A673 (cell line): ENCODE measurements at regions not wholly inside any gene's neighbourhood (a gene's known extent, or its start where the extent isn't known, plus 50 kb on each side); places are given as distances from the start of the nearest gene placed in this dataset.

Experiments
- BruUV-seq: library from RNA; stranded (reverse); fragments of 400-500 nt; replicated peaks from 2 replicates; lab custom pipeline; 2021; lab: Mats Ljungman, UMichigan
- CTCF ChIA-PET: fragments of 300-600 bp; sonication (Branson Sonifier 250); formaldehyde crosslinking; loops from one replicate; lab custom pipeline; 2022; ENCODE audit warnings: antibody characterized with exemption; lab: Charles Lee
- POLR2A ChIA-PET: fragments of 300-600 bp; sonication (Branson Sonifier 250); formaldehyde crosslinking; loops from one replicate; lab custom pipeline; 2022; ENCODE audit warnings: antibody characterized with exemption; ENCODE audit not compliant: low non-redundant PET; lab: Charles Lee
- DNase-seq: peaks from one replicate; pipeline ENCODE4 v3.0.0-alpha.2; 2015; ENCODE audit warnings: low spot score
- H3K27ac ChIP-seq: fragments of 200-600 bp; sonication (generic); 2 replicates; pipeline ENCODE4 v1.5.1; 2016; ENCODE audit warnings: mixed run types, low read depth, mild to moderate bottlenecking, mixed read lengths, antibody characterized with exemption, low read length; ENCODE audit not compliant: poor library complexity, severe bottlenecking
- H3K27me3 ChIP-seq: fragments of 200-600 bp; sonication (generic); replicated peaks from 2 replicates; pipeline ENCODE4 v1.6.1; 2017; ENCODE audit warnings: mixed run types, low read depth, mild to moderate bottlenecking, mixed read lengths, antibody characterized with exemption, low read length; ENCODE audit not compliant: insufficient read depth, poor library complexity
- H3K36me3 ChIP-seq: fragments of 200-600 bp; sonication (generic); 2 replicates; pipeline ENCODE4 v1.6.1; 2016; ENCODE audit warnings: mixed run types, mild to moderate bottlenecking, mixed read lengths, antibody characterized with exemption, low read length; ENCODE audit not compliant: insufficient read depth, poor library complexity, severe bottlenecking
- H3K4me1 ChIP-seq: fragments of 200-600 bp; sonication (generic); 2 replicates; pipeline ENCODE4 v1.6.1; 2017; ENCODE audit warnings: mixed run types, mild to moderate bottlenecking, mixed read lengths, antibody characterized with exemption, low read length; ENCODE audit not compliant: insufficient read depth, poor library complexity, severe bottlenecking
- H3K4me3 ChIP-seq: fragments of 200-600 bp; sonication (generic); 2 replicates; pipeline ENCODE4 v1.5.1; 2016; ENCODE audit warnings: low read depth, mixed run types, mild to moderate bottlenecking, mixed read lengths, low read length; ENCODE audit not compliant: poor library complexity, severe bottlenecking
- H3K9me3 ChIP-seq: fragments of 200-600 bp; sonication (generic); 2 replicates; pipeline ENCODE4 v1.6.1; 2016; ENCODE audit warnings: mixed run types, low read depth, mild to moderate bottlenecking, mixed read lengths, antibody characterized with exemption, low read length; ENCODE audit not compliant: poor library complexity, severe bottlenecking
- CTCF ChIP-seq: fragments of 300-800, 200-600 bp; sonication (generic); conservative IDR thresholded peaks from 2 replicates; pipeline ENCODE4 v1.5.1; 2017; ENCODE audit warnings: low read depth, mild to moderate bottlenecking, antibody characterized with exemption, low read length, moderate library complexity, mixed read lengths
- EZH2 ChIP-seq: fragments of 200-600 bp; sonication (generic); IDR thresholded peaks from 2 replicates; pipeline ENCODE4 v1.6.1; 2017; ENCODE audit warnings: borderline replicate concordance, low read depth, mild to moderate bottlenecking, mixed read lengths, antibody characterized with exemption, low read length; ENCODE audit not compliant: poor library complexity, severe bottlenecking
- intact Hi-C: fragments of 100-400 bp; cut with micrococcal nuclease; formaldehyde crosslinking; loops from one replicate; pipeline ENCODE4 v1.10.0; 2022; ENCODE audit not compliant: unreplicated experiment

- CTCF ChIA-PET: no interaction called here
- no peak for DNase-seq
- no peaks in the 10 kb centered on the region for H3K36me3 ChIP-seq
- POLR2A ChIA-PET: no interaction called here
- BruUV-seq: no TSS peak
- H3K4me1 ChIP-seq: no peaks in the 10 kb centered on the region
- H3K27ac ChIP-seq: no peak overlapping the region
- TF ChIP-seq CTCF: no peak
- no peak for TF ChIP-seq EZH2
- no peaks in the 10 kb centered on the region for H3K9me3 ChIP-seq
- no peak overlapping the region for H3K4me3 ChIP-seq
- H3K27me3 ChIP-seq: no peaks in the 10 kb centered on the region
- intact Hi-C loops: no loop called here
These were observed 185.9 kb downstream of the RGS9 start for GRCh38 chr17:65323049-65323448.

DNA sequence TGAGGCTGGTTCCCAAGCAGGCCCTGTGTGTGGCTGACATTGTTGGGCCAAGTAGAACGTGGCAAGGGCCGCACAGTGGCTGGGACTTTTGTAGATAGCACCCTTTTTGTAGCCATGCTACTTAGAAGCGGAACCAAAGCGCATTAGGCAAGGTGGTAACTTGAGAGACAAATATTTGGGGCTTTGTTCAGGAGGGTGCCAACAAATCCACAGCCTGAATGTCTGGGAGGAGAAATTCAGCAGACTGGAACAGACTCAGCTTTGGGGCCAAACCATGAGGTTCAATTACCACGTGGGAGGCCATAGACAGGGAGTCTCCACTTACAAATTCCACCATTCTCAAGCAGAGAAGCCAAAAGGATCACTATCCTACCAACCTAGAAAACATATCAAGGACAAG, 183.7 kb downstream of the RGS9 start:
- no peak for DNase-seq
- H3K4me3 ChIP-seq: no peak overlapping the region
- no TSS peak for BruUV-seq
- POLR2A ChIA-PET: no interaction called here
- H3K36me3 ChIP-seq: no peaks in the 10 kb centered on the region
- no peaks in the 10 kb centered on the region for H3K9me3 ChIP-seq
- intact Hi-C loops: no loop called here
- H3K27me3 ChIP-seq: no peaks in the 10 kb centered on the region
- TF ChIP-seq EZH2 (no peak), CTCF (no peak)
- no peak overlapping the region for H3K27ac ChIP-seq
- no peaks in the 10 kb centered on the region for H3K4me1 ChIP-seq
- CTCF ChIA-PET: no interaction called here

DNA sequence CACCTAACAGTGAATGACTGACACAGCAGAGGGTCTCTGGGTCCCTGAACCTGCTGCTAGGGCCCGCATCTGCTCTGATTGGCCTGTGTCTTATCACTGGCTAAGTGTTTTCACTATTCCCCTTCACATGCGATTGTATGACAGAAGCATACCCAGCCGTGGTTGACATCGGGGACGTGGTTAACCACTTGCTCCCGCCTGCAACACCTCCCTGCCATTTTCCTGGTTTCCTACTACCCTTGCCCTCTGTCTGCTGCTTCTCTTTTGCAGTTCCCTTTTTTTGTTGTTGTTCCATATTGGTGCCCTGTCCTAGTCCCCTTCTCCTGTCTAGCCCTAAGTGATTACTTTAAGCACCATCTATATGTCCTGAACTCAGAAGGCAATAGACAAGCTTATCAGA, 177.0 kb downstream of the RGS9 start:
- Histone ChIP-seq H3K4me3 (no peak overlapping the region), H3K9me3 (no peaks in the 10 kb centered on the region), H3K36me3 (no peaks in the 10 kb centered on the region), H3K27me3 (no peaks in the 10 kb centered on the region), H3K27ac (no peak overlapping the region), H3K4me1 (no peaks in the 10 kb centered on the region)
- CTCF ChIA-PET: no interaction called here
- BruUV-seq: no TSS peak
- no peak for TF ChIP-seq EZH2
- no peak for TF ChIP-seq CTCF
- POLR2A ChIA-PET: no interaction called here
- intact Hi-C loops: no loop called here
- no peak for DNase-seq
